Glomerular endothelial cell (primary cell): ENCODE measurements at regions not wholly inside any gene's neighbourhood (a gene's known extent, or its start where the extent isn't known, plus 50 kb on each side); places are given as distances from the start of the nearest gene placed in this dataset.
"Not testable (repeated sequence)": the region's sequence is repeated elsewhere in the genome, so short reads cannot be mapped to it uniquely, and the experiment has no call there.

Experiments
- DNase-seq: peaks from one replicate; pipeline ENCODE4 v3.0.0-alpha.2; 2011; ENCODE audit warnings: low read depth, low spot score; ENCODE audit errors: extremely low read depth

DNA sequence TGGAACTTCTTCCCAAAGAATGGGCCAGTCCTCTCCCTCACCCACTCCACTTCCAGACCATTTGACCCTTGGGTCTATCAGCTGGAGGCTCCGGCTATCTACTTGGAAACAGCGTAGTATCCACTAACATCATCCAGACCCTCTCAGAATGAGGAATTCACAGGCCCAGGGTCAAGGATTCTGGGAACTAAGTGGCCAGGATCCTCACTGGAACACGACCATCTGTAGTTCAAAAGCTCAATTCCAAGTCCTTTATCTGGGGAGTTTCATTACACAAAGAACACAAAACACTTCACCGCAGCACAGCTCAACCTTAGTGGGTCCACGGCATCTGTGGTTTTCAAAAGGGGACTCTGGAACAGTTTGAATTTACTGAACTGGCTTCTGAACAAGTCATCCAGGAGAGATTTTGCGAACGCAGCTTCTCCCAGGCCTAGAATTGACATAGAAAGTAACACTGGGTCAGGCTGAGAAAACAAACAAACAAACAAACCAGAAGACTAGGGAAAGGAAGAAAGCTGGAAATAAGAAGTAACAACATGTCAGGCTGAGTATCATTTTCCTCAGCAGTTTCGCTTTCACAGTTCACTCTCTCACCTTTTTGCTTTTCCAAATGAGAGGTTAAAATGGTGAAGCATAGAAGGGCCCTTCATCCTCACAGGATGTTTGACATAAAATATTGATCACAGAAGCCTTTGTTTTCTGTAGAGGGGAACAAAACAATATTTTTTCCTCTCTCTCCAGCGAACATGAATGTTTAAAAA lies 57.6 kb upstream of the USP6NL start:
- no peak for DNase-seq

DNA sequence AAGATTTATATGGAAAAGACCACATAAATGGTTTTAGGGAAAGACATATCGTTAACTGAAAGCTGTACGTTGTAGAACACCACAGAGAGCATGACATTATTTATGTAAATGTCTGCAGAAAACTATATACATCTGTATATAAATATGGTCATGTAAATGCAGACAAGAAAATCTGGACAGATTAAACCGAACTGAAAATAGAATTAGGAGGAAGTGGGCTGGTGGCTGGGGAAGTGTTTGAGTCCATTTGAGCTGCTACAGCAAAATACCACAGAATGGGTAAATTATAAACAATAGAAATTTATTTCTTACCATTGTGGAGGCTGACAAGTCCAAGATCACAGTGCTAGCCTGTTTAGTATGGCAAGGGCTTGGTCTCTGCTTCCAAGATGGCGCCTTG lies 56.3 kb upstream of the USP6NL start:
- DNase-seq = no peak

DNA sequence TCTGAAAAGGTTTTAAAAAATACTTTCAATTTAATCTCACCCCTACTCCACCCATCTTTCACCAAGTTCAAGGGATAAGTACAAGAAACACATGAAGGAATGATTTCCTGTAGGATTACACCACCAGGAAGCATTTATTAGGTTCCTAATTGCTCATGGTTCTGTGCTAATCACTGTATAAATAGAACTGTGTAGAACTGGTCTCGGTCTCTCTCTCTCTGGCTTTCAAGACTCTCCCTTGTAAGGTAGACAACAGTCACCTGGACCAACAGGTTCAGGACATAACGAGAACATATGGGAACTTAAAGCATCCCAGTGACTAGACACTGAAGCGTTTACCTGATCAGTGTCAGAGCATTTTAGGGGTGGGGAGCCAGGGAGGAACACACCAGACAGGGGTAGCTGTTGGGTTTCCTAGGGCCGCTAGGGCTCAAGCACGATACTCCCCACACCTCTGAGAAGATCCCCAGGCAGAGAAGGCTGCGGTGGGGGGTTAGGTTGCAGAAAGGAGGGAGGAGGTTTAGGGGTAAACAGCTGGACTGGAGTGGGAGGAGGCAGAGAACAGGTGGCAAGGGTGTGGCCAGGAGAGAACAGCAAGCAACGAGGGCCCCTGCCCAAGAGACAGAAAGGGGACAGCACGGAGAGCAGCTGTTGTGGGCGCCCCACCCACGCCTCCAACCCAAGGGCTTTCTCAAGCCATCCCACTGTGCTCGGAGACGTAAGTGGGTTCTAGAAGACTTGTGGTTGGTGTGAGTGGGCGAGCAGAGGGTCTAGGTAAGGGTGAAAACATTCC lies 52.5 kb upstream of the USP6NL start:
- no peak for DNase-seq

DNA sequence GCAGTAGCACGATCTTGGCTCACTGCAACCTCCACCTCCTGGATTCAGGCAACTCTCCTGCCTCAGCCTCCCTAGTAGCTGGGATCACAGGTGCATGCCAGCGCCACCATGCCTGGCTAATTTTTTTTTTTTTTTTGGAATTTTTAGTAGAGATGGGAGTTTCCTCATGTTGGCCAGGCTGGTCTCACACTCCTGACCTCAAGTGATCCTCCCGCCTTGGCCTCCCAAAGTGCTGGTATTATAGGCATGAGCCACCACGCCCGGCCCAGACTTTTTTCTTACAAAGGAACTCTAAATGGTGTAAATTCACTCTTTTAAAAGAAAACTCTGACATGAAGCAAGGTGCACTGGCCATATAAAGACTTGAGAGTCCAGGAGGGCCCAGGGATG lies 51.7 kb upstream of the USP6NL start:
- DNase-seq = not testable (repeated sequence)

DNA sequence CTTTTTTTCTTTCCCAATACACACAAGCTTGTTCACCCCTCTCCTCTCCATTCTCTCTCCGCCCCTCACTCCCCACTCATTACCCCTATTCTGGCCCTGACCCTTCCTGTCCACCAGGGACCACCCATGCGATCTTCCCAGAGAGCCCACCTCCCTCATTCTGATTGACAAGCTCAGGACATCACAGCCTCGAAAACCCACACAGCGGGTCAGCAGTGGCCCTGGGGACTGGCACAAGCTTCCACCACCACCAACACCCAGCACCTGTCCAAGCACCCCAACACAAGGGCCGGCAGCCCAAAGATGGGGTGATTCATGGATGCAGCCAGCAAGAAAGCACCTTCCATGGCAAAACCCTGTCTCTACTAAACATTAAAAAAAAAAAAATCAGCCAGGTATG lies 50.0 kb upstream of the USP6NL start:
- DNase-seq = no peak
